Heart right ventricle (tissue), 16 donors: ENCODE measurements at regions not wholly inside any gene's neighbourhood (a gene's known extent, or its start where the extent isn't known, plus 50 kb on each side); places are given as distances from the start of the nearest gene placed in this dataset.
"Not testable (repeated sequence)": the region's sequence is repeated elsewhere in the genome, so short reads cannot be mapped to it uniquely, and the experiment has no call there.

Experiments used
- ATAC-seq, 8 donors: fragments of 200-7000 bp; cut with Tn5 transposase; one replicate each; pipeline ENCODE4 v1.9.1; 2020; ENCODE audit warnings: mild to moderate bottlenecking in 8 of 8, moderate library complexity in 8 of 8, moderate number of reproducible peaks in 1 of 8
- DNase-seq, 2 donors: peaks; one replicate each; pipeline ENCODE4 v3.0.0-alpha.2; 2020
- H3K27ac ChIP-seq, 10 donors: fragments of 200-600 bp; sonication (generic) in 2 of 10; one replicate each; pipeline versions ENCODE4 v1.5.0 to v1.8.0; 2020 to 2022; ENCODE audit warnings: mild to moderate bottlenecking in 3 of 10
- H3K27me3 ChIP-seq, 7 donors: fragments of 200-600 bp; one replicate each; pipeline ENCODE4 v1.8.0; 2021 to 2022; ENCODE audit warnings: mild to moderate bottlenecking in 2 of 7
- H3K36me3 ChIP-seq, 9 donors: fragments of 200-600 bp; sonication (generic) in 1 of 9; one replicate each; pipeline versions ENCODE4 v1.5.0 to v1.8.0; 2020 to 2022; ENCODE audit warnings: mild to moderate bottlenecking in 2 of 9
- H3K4me1 ChIP-seq, 9 donors: fragments of 200-600 bp; sonication (generic) in 1 of 9; one replicate each; pipeline versions ENCODE4 v1.5.0 to v1.8.0; 2020 to 2022; ENCODE audit warnings: mild to moderate bottlenecking in 4 of 9
- H3K4me3 ChIP-seq, 10 donors: fragments of 200-600 bp; sonication (generic) in 2 of 10; one replicate each; pipeline versions ENCODE4 v1.5.0 to v1.8.0; 2020 to 2022; ENCODE audit warnings: mild to moderate bottlenecking in 7 of 10, moderate library complexity in 2 of 10
- H3K9me3 ChIP-seq, 11 donors: fragments of 200-600 bp in 10 of 11; sonication (generic) in 2 of 11; one replicate each; pipeline versions ENCODE4 v1.5.0 to v1.8.0; 2013 to 2022; ENCODE audit warnings: mild to moderate bottlenecking in 2 of 11, control low read depth in 1 of 11, moderate library complexity in 1 of 11
- CTCF ChIP-seq, 9 donors: fragments of 200-600 bp; sonication (generic) in 2 of 9; IDR thresholded peaks; one replicate each; pipeline versions ENCODE4 v1.5.0 to v1.8.0; 2021 to 2022; ENCODE audit warnings: antibody characterized with exemption in 9 of 9, mild to moderate bottlenecking in 5 of 9, moderate library complexity in 1 of 9
- WGBS, 2 donors: extraction: QIAGEN DNeasy Blood & Tissue Kit; methylation state at CpG; one replicate each; pipeline ENCODE4 v1.1.7; 2013; ENCODE audit warnings: inconsistent platforms in 1 of 2; 5-methylcytosine and 5-hydroxymethylcytosine counted together
- intact Hi-C, 10 donors: fragments of 100-400 bp; cut with DNase I; formaldehyde crosslinking; loops; one replicate each; pipeline versions ENCODE4 v1.11.1 to v1.14.2; 2022
- donor health status: Arrhythmogenic right ventricular cardiomyopathy.
- donor health status: ischemic (EF 13 %, LVEDD 7.1; RV severe dilation, severe dysfunction).
- donor health status: healthy with polysubstance abuse.
- donor health status: DM: no; HTN: yes; CAD: no.
- donor health status: DM: no; HTN: no; CAD: no.
- donor health status: ischemic (EF 25% LVEDD 6.9; RV normal size, moderate dysfunction).
- donor health status: ischemic (EF 25% LVEDD 5.7; RV mildly dilated, moderate dysfunction).
- donor health status: healthy.
- donor health status: DM: yes; HTN: yes; CAD: no.
- donor health status: Ischemic cardiomyopathy.
- donor health status: ischemic (EF 35%, LVEDD 5.7; RV mildly dilated, moderate dysfunction).
- donor health status: nonischemic (EF 11% LVEDD 7.7; RV severe dilation, severe dysfunction).
- donor health status: DM: yes; HTN: yes; CAD: no.
- donor health status: PGD.
- donor health status: ischemic (EF 29% LVEDD 5.4; RV normal size, mild dysfunction).
- donor health status: nonischemic (EF 23%, LVEDD 6.1; RV moderate dilation, normal function).

- no peaks in the 10 kb centered on the region for H3K9me3 ChIP-seq
- DNase-seq (no peak), ATAC-seq (no peak)
- TF ChIP-seq CTCF (IDR thresholded peaks at IDR 0.05), result no peak
- H3K27ac ChIP-seq, result peak overlapping the region in 7 of 10 donors; percentile 85 to 92 (median 91)
- peaks cover 6 to 37% (median 25%) of the 10 kb centered on the region in 9 donors for H3K4me1 ChIP-seq
- intact Hi-C loops, result loop anchor here in 4 of 10 donors (10.0 kb wide), 3 partner anchors 100 to 350 kb away; partner anchors contain the start of genes ZEB1 (in 1 of the 4) and ZNF438 (in 1 of the 4)
- no peak overlapping the region for H3K4me3 ChIP-seq
- no peaks in the 10 kb centered on the region for H3K27me3 ChIP-seq
- WGBS, 2 donors, result 82 to 85% methylated on average over 6 of the region's 6 CpGs
- H3K36me3 ChIP-seq, result no peaks in the 10 kb centered on the region
Observed at GRCh38 chr10:31135171-31135570, 103.5 kb upstream of the ZNF438 start.

- not testable (repeated sequence) for H3K36me3 ChIP-seq, H3K9me3 ChIP-seq, ATAC-seq, H3K4me3 ChIP-seq, DNase-seq, H3K27me3 ChIP-seq
- intact Hi-C loops, result loop anchor here in 4 of 10 donors (10.0 kb wide), 3 partner anchors 101 to 351 kb away; partner anchors contain the start of genes ZEB1 (in 1 of the 4) and ZNF438 (in 1 of the 4)
- peak overlapping the region in 3 of 10 donors; percentile 91 to 92 (median 92) for H3K27ac ChIP-seq
- WGBS, 2 donors, result 94 to 97% methylated on average over 8 of the region's 8 CpGs
- H3K4me1 ChIP-seq, result peaks cover 6 to 37% (median 25%) of the 10 kb centered on the region in 9 donors
Observed at GRCh38 chr10:31135791-31136190, 104.1 kb upstream of the ZNF438 start.

GRCh38 chr10:31136386-31136785 lies 104.7 kb upstream of the ZNF438 start:
- DNase-seq (no peak), ATAC-seq (no peak)
- Histone ChIP-seq H3K4me3 (no peak overlapping the region), H3K4me1 (peaks cover 6 to 37% (median 25%) of the 10 kb centered on the region in 9 donors), H3K27me3 (no peaks in the 10 kb centered on the region), H3K36me3 (no peaks in the 10 kb centered on the region), H3K27ac (peak overlapping the region in 4 of 10 donors; percentile 7 to 92 (median 13)), H3K9me3 (no peaks in the 10 kb centered on the region)
- 82 to 95% methylated on average over 4 of the region's 4 CpGs for WGBS, 2 donors
- TF ChIP-seq CTCF (IDR thresholded peaks at IDR 0.05), result no peak
- intact Hi-C loops, result loop anchor here in 4 of 10 donors (10.0 kb wide), 3 partner anchors 102 to 352 kb away; partner anchors contain the start of genes ZEB1 (in 1 of the 4) and ZNF438 (in 1 of the 4)

- no peak overlapping the region for H3K4me3 ChIP-seq
- TF ChIP-seq CTCF (IDR thresholded peaks at IDR 0.05), result no peak
- H3K36me3 ChIP-seq, result no peaks in the 10 kb centered on the region
- H3K27ac ChIP-seq, result peak overlapping the region in 6 of 10 donors; percentile 7 to 92 (median 18)
- no peak for ATAC-seq
- WGBS, 2 donors, result 70 to 72% methylated on average over 9 of the region's 9 CpGs
- H3K4me1 ChIP-seq, result peaks cover 6 to 37% (median 25%) of the 10 kb centered on the region in 9 donors
- DNase-seq, result no peak
- intact Hi-C loops, result loop anchor here in 4 of 10 donors (10.0 kb wide), 3 partner anchors 102 to 352 kb away; partner anchors contain the start of genes ZEB1 (in 1 of the 4) and ZNF438 (in 1 of the 4)
- H3K27me3 ChIP-seq, result no peaks in the 10 kb centered on the region
- H3K9me3 ChIP-seq, result no peaks in the 10 kb centered on the region
Observed at GRCh38 chr10:31136930-31137885, 105.5 kb upstream of the ZNF438 start.
